H9 (cell line): ENCODE measurements at regions not wholly inside any gene's neighbourhood (a gene's known extent, or its start where the extent isn't known, plus 50 kb on each side); places are given as distances from the start of the nearest gene placed in this dataset.

Experiments used
- DNase-seq: peaks from one replicate; pipeline ENCODE4 v3.0.0-alpha.2; 2017
- H2AFZ ChIP-seq: one replicate; pipeline ENCODE4 v1.6.1; 2013; ENCODE audit warnings: mild to moderate bottlenecking, low read length, control low read depth, moderate library complexity
- H2AK5ac ChIP-seq: 2 replicates; pipeline ENCODE4 v1.6.1; 2013; ENCODE audit warnings: low read length, control low read depth, mixed read lengths; ENCODE audit not compliant: insufficient read length
- H2BK120ac ChIP-seq: one replicate; pipeline ENCODE4 v1.6.1; 2013; ENCODE audit warnings: low read depth, mild to moderate bottlenecking, low read length, control low read depth, inconsistent platforms; ENCODE audit not compliant: poor library complexity, severe bottlenecking
- H2BK12ac ChIP-seq: 2 replicates; pipeline ENCODE4 v1.6.1; 2013; ENCODE audit warnings: low read length, control low read depth, mixed read lengths, low read depth; ENCODE audit not compliant: insufficient read length
- H2BK15ac ChIP-seq: 2 replicates; pipeline ENCODE4 v1.6.1; 2013; ENCODE audit warnings: low read depth, low read length, control low read depth
- H2BK20ac ChIP-seq: one replicate; pipeline ENCODE4 v1.6.1; 2013; ENCODE audit warnings: low read depth, mild to moderate bottlenecking, low read length, control low read depth, inconsistent platforms; ENCODE audit not compliant: poor library complexity, severe bottlenecking
- H2BK5ac ChIP-seq: 2 replicates; pipeline ENCODE4 v1.6.1; 2013; ENCODE audit warnings: low read length, control low read depth, mixed read lengths; ENCODE audit not compliant: insufficient read length
- H3K14ac ChIP-seq: 2 replicates; pipeline ENCODE4 v1.6.1; 2013; ENCODE audit warnings: low read length, control low read depth; ENCODE audit not compliant: insufficient read depth
- H3K18ac ChIP-seq: 2 replicates; pipeline ENCODE4 v1.6.1; 2013; ENCODE audit warnings: low read depth, mild to moderate bottlenecking, mixed read lengths, low read length, control low read depth; ENCODE audit not compliant: insufficient read length
- H3K23ac ChIP-seq: 2 replicates; pipeline ENCODE4 v1.6.1; 2013; ENCODE audit warnings: low read length, control low read depth, mixed read lengths, low read depth; ENCODE audit not compliant: insufficient read length
- H3K23me2 ChIP-seq: 2 replicates; pipeline ENCODE4 v1.6.1; 2013; ENCODE audit warnings: low read depth, mild to moderate bottlenecking, mixed read lengths, low read length, control low read depth; ENCODE audit not compliant: insufficient read length, poor library complexity, severe bottlenecking
- H3K27ac ChIP-seq: 2 replicates; pipeline ENCODE4 v1.5.1; 2013; ENCODE audit warnings: low read length, control low read depth, mixed read lengths, low read depth; ENCODE audit not compliant: insufficient read length
- H3K27me3 ChIP-seq: 2 replicates; pipeline ENCODE4 v1.6.1; 2013; ENCODE audit warnings: low read length, control low read depth, inconsistent platforms; ENCODE audit not compliant: insufficient read depth
- H3K4ac ChIP-seq: 2 replicates; pipeline ENCODE4 v1.6.1; 2013; ENCODE audit warnings: low read depth, mild to moderate bottlenecking, control low read depth, inconsistent platforms, low read length, moderate library complexity
- H3K4me1 ChIP-seq: 2 replicates; pipeline ENCODE4 v1.6.1; 2013; ENCODE audit warnings: low read length, control low read depth, inconsistent platforms; ENCODE audit not compliant: insufficient read depth
- H3K4me2 ChIP-seq: 2 replicates; pipeline ENCODE4 v1.6.1; 2013; ENCODE audit warnings: low read length, control low read depth, mixed read lengths; ENCODE audit not compliant: insufficient read length, insufficient read depth
- H3K56ac ChIP-seq: 2 replicates; pipeline ENCODE4 v1.6.1; 2013; ENCODE audit warnings: low read depth, mild to moderate bottlenecking, mixed read lengths, low read length, control low read depth; ENCODE audit not compliant: insufficient read length
- H3K79me1 ChIP-seq: 2 replicates; pipeline ENCODE4 v1.6.1; 2013; ENCODE audit warnings: low read depth, mild to moderate bottlenecking, moderate library complexity, low read length, control low read depth, inconsistent platforms; ENCODE audit not compliant: insufficient read depth, poor library complexity, severe bottlenecking
- H3K79me2 ChIP-seq: 2 replicates; pipeline ENCODE4 v1.6.1; 2013; ENCODE audit warnings: low read length, control low read depth, inconsistent platforms; ENCODE audit not compliant: insufficient read depth
- H3K9ac ChIP-seq: 2 replicates; pipeline ENCODE4 v1.6.1; 2013; ENCODE audit warnings: low read length, control low read depth, mixed read lengths; ENCODE audit not compliant: insufficient read length; ENCODE audit errors: extremely low read depth
- H3K9me3 ChIP-seq: one replicate; pipeline ENCODE4 v1.6.1; 2013; ENCODE audit warnings: low read depth, low read length, inconsistent platforms; ENCODE audit not compliant: control insufficient read depth
- H3T11ph ChIP-seq: one replicate; pipeline ENCODE4 v1.6.1; 2013; ENCODE audit warnings: mild to moderate bottlenecking, low read length, control low read depth, inconsistent platforms
- H4K20me1 ChIP-seq: one replicate; pipeline ENCODE4 v1.6.1; 2013; ENCODE audit not compliant: control insufficient read depth, insufficient read length, insufficient read depth
- H4K5ac ChIP-seq: 2 replicates; pipeline ENCODE4 v1.6.1; 2013; ENCODE audit warnings: low read depth, mild to moderate bottlenecking, mixed read lengths, low read length, control low read depth; ENCODE audit not compliant: insufficient read length
- H4K8ac ChIP-seq: replicated peaks from 2 replicates; pipeline ENCODE4 v1.6.1; 2013; ENCODE audit warnings: low read length, control low read depth, mixed read lengths, low read depth; ENCODE audit not compliant: insufficient read length
- H4K91ac ChIP-seq: 2 replicates; pipeline ENCODE4 v1.6.1; 2013; ENCODE audit warnings: low read depth, mild to moderate bottlenecking, moderate library complexity, mixed read lengths, low read length, control low read depth; ENCODE audit not compliant: insufficient read length
- H3K27ac Mint-ChIP-seq, 3 experiments: 2 replicates in 2 of 3; 3 replicates in 1 of 3; pipeline ENCODE4 v1.8.0; 2020 to 2021; ENCODE audit warnings: mixed read lengths in 3 of 3, mild to moderate bottlenecking in 1 of 3, moderate library complexity in 1 of 3
- H3K27me3 Mint-ChIP-seq: 2 replicates; pipeline ENCODE4 v1.8.0; 2021; ENCODE audit warnings: low read depth, mild to moderate bottlenecking, moderate library complexity, mixed read lengths
- H3K36me3 Mint-ChIP-seq, 3 experiments: 2 replicates in 2 of 3; 3 replicates in 1 of 3; pipeline ENCODE4 v1.8.0; 2020 to 2021; ENCODE audit warnings: low read depth in 3 of 3, mixed read lengths in 3 of 3; ENCODE audit not compliant: insufficient read depth in 1 of 3
- H3K4me1 Mint-ChIP-seq, 2 experiments: 2 replicates each; pipeline ENCODE4 v1.8.0; 2020; ENCODE audit warnings: mixed read lengths in 2 of 2
- H3K4me3 Mint-ChIP-seq, 2 experiments: 2 replicates in 1 of 2; 3 replicates in 1 of 2; pipeline ENCODE4 v1.8.0; 2020 to 2021; ENCODE audit warnings: mild to moderate bottlenecking in 2 of 2, mixed read lengths in 2 of 2, moderate library complexity in 1 of 2
- H3K9me3 Mint-ChIP-seq, 2 experiments: 2 replicates in 1 of 2; 3 replicates in 1 of 2; pipeline ENCODE4 v1.8.0; 2020; ENCODE audit warnings: mild to moderate bottlenecking in 2 of 2, mixed read lengths in 2 of 2, moderate library complexity in 1 of 2
- CTCF ChIP-seq: fragments of 200-600 bp; sonication (generic); conservative IDR thresholded peaks from 3 replicates; pipeline ENCODE4 v1.8.0; 2021; ENCODE audit warnings: antibody characterized with exemption, mild to moderate bottlenecking
- WGBS: extraction: QIAGEN DNeasy Blood & Tissue Kit; methylation state at CpG from one replicate; pipeline ENCODE4 v1.1.7; 2013; ENCODE audit warnings: missing lambda C conversion rate, low lambda C conversion rate, mixed read lengths; ENCODE audit not compliant: insufficient read length; ENCODE audit errors: extremely low coverage; 5-methylcytosine and 5-hydroxymethylcytosine counted together

DNA sequence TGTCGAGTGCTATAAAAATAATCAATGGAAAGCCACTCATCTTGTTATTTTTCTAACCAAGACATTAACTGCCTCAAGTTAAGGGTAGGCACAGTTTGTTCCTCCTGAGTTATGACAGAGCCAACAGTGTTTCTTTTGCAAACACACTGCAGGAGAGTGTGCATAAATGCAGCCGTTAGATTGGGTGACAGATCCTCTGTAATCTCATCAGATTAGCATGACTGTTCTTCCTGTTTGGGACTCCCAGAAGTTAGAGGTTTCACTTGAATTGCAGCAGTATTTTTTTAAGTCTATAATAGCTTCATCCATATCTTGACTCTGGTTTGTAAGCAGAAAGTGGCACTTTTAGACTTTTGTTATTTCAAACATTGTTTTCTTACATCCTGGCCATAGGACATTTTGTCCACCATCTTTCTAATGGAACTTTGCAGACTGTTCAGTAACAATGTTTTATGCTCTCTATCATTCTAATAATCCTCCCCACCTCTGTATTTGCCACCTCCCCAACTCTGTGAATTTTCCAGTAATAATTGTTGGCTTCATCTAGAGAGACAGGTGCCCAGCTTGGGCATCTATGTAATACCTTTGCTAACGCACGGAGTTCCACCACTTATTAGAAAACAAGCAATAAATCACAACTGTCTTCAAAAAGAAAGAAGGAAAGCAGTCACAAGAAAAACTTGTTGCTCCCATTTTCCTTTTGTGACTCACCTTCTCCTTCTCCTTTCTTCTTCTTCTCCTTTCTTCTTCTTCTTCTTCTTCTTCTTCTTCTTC, 560.0 kb downstream of the ADCYAP1 start:
- Histone ChIP-seq H2BK12ac (no peak overlapping the region), H2BK5ac (no peak overlapping the region), H3K79me1 (no peaks in the 10 kb centered on the region), H3K4me2 (no peak overlapping the region), H3K9me3 (no peaks in the 10 kb centered on the region), H3T11ph (no peak overlapping the region), H2AK5ac (no peak overlapping the region), H3K79me2 (no peaks in the 10 kb centered on the region), H3K4ac (no peak overlapping the region), H4K8ac (no peak overlapping the region), H3K56ac (no peak overlapping the region), H2BK20ac (no peak overlapping the region), H3K18ac (no peak overlapping the region), H2AFZ (no peak overlapping the region), H3K14ac (no peak overlapping the region), H4K5ac (no peak overlapping the region), H2BK120ac (no peak overlapping the region), H3K4me1 (no peaks in the 10 kb centered on the region), H3K27me3 (no peaks in the 10 kb centered on the region), H2BK15ac (no peak overlapping the region), H3K23ac (no peak overlapping the region), H3K27ac (no peak overlapping the region), H3K23me2 (no peaks in the 10 kb centered on the region), H3K9ac (no peak overlapping the region), H4K91ac (no peak overlapping the region), H4K20me1 (no peaks in the 10 kb centered on the region)
- TF ChIP-seq CTCF = no peak
- Mint-ChIP-seq H3K4me3 (no peak overlapping the region), H3K27me3 (peaks cover 4% of the 10 kb centered on the region; the same call in 1 of the 2 replicates), H3K4me1 (no peaks in the 10 kb centered on the region), H3K9me3 (no peaks in the 10 kb centered on the region), H3K36me3 (no peaks in the 10 kb centered on the region), H3K27ac (no peak overlapping the region)
- no CpG with 5 or more reads among the region's 4 CpGs for WGBS
- no peak for DNase-seq
